HG02642 (cell line): ENCODE measurements at regions not wholly inside any gene's neighbourhood (a gene's known extent, or its start where the extent isn't known, plus 50 kb on each side); places are given as distances from the start of the nearest gene placed in this dataset.
"Not testable (repeated sequence)": the region's sequence is repeated elsewhere in the genome, so short reads cannot be mapped to it uniquely, and the experiment has no call there.

Experiments used
- ATAC-seq: cut with Tn5 transposase; IDR thresholded peaks from one replicate; pipeline ENCODE4 v1.9.1; 2021; ENCODE audit warnings: mild to moderate bottlenecking; ENCODE audit not compliant: unreplicated experiment, poor library complexity

DNA sequence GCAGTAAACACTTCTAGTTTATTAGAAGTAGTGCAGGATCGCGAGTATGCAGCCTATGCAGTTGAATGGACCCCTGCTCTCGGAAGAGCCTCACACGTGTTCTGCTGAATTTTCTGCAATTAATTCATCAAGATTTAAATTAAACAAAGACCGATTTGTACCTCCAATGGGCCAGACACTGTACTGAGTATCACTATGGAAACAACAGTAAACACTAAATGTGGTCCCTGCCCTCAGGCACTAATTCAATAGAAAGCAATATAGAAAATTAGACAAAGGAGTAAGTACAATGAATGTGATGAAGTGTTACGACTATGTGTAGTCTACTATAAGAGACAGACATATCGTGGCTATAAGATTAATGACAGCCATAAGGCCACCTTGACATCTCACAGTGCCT lies 740.3 kb upstream of the FRG1 start:
- ATAC-seq, result no peak

DNA sequence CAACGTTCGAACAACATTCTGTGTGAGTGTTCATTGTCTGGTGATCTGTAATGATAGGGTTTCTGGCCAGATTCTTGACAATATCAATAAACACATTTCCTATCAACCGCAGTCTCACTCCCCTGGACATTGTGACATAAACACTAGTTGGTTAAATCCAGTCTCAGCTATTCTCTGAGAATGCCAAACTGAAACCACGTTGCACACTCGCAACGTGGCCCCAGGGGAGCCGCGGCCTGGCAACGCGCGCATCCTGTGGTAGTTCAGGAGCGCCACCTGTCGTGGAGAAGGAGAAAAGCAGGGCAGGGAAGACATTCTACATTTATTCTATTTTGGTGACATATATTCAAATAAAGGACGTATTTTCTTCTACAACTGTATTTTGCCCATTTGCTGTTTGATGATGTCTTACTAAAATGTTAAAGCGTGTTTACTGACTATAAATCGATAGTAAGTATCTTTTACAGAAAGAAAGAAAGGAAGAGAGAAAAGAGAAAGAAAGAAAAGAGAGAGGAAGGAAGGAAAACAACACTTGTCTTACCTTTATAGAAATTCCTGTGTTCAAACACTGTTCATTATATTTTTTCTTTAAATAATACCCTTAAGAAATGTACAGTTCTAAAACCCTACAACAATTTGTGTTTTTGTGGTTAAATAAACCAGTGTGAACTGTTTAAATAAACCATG lies 738.3 kb upstream of the FRG1 start:
- peak; percentile 72 for ATAC-seq

DNA sequence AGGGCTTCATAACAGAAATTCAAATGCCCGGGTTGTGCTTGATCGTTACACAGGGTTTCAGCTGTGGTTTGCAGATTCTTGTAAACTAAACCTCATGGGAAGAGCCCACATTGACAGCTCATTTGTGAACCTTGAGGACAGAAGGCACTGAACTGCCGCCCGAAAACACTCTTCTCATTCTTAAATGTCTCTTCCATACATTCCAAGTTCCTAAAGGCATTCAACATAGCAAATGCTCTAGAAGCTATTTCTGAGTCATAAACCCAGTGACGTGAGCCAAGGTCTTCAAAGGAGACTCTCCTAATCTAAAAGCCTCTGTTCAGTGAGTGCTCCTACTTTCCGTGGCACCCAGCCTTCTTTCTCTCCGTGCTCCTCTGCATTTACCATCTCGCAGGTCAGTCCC lies 737.8 kb upstream of the FRG1 start:
- no peak for ATAC-seq

DNA sequence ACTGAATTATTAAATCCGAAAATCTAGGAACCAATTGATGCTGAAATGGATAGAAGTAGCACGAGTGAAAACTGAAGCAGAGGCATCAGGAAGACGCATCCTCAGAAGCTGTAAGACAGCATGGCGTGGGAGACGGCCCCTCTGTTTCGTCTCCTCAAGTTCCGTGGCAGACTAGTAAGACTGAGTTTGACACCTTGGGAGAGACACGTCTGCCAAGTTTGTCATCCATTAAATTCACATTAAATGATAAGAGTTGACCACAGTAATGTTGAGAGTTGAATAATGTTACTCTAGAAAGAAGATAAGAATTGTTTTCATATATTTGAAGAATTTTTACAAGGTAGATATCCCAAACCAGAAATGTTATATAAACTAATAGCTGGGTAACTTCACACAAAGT lies 736.1 kb upstream of the FRG1 start:
- no peak for ATAC-seq

DNA sequence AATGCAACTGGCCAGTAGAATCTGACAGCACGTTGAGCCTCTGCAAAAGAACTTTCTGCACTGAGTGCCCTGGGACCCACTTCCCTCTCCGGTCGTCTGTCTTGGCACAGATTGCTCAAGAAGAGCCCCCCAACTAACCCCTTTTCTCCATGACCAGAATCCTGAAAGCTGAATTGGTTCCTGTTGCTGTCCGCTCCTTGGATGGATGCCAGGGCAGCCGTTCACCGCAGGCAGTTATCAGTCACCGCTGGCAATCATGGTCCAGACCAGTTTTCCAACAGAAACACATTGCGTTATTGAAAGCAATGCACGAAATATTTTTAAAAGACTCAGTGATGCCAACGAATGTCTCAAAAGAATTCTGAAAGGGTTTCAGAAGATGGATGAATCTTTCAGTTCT lies 733.7 kb upstream of the FRG1 start:
- no peak for ATAC-seq

DNA sequence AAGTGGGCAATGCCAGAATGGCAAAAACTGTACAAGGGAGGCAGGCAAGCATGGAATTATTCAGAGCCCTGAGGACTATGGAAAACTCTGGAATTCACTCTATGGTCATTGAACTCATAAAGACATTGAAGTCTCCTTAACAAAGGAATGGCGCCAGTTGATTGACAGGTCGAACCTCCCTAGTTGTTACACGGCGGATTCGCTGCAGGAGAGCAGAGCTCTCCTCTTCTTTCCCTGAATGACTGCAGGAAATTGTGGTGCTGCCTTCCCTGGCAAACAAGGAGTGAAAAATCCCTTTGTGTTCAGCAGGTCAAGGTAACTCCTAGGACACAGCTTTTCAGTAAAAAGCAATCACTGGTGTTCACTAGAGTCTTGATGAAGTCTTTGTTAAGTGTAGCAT lies 732.8 kb upstream of the FRG1 start:
- no peak for ATAC-seq

DNA sequence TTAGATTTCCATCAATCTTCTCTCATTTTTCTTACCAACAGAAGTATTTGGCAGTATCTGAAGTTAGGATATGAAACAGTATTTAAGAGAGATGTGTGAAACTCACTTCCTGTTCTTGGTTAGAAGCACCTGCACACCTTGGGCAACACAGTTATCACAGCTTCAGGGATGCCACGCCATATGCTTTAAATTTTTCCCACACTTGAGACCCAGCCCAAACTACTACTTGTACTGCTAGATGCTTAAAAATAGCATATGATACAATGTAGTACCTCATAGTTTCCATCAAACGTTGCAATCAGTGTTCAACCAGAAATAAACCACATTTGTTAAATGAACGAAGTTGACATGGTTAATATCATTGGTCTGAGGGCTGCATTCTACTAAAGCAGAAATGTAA lies 725.1 kb upstream of the FRG1 start:
- ATAC-seq, result no peak

DNA sequence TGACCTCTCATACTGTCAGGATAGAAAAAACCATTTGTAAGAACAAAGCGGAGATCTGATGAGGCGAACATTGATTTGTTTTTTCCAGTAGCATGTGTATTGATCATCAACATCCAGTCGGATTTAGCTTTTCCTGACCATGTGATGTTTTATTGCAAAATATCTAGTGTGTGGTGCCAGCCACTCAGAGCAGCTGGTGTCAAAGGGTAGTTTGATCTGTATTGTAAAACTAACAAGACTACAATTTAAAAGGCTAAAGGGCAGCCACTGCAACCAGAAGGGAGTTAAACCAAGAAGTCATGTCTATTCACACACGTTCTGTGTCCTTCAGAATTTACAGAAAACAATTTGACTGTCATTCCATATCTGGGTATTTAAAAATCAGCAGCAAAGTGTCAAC lies 719.0 kb upstream of the FRG1 start:
- no peak for ATAC-seq

DNA sequence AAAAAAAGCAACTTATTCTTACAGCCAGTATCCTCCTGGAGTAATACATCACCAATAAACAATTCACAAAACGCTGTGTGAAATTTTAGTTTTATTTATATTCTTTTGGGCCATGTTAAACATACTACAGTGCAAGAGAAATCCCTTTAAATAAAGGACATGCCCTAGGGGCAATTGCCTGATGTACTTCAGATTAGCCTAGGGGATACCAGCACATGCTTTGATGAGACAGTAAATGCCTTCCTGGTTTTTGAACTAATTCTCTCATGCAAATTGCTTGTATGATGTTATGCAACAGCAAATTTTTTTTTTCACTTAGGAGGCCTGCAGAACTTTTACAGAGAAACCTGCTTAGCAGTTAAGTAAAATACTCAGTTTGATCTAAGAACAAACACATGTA lies 711.9 kb upstream of the FRG1 start:
- no peak for ATAC-seq

DNA sequence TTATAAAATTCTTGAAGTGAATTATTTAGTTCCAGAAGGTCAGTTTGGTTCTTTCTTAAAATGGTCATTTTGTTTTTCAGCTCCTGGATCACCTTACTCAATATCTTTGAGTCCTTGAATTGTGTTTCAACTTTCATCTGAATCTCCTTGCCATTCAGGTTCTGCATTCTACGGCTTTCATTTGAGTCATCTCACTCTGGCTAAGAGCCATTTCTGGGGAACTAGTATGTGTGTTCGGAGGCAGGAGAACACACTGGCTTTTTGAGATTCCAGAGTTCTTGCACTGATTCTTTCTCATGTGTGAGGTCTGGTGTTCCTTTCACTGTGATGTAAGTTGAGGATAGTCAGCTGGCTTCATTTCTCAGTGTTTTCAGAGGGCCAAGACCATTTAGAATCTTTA lies 708.4 kb upstream of the FRG1 start:
- ATAC-seq, result no peak

DNA sequence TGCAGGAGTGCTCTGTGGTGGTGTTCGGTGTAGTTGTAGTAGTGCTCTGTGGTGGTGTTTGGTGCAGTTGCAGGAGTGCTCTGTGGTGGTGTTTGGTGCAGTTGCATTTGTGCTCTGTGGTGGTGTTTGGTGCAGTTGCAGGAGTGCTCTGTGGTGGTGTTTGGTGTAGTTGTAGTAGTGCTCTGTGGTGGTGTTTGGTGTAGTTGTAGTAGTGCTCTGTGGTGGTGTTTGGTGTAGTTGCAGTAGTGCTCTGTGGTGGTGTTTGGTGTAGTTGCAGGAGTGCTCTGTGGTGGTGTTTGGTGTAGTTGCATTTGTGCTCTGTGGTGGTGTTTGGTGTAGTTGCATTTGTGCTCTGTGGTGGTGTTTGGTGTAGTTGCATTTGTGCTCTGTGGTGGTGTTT lies 706.9 kb upstream of the FRG1 start:
- not testable (repeated sequence) for ATAC-seq

DNA sequence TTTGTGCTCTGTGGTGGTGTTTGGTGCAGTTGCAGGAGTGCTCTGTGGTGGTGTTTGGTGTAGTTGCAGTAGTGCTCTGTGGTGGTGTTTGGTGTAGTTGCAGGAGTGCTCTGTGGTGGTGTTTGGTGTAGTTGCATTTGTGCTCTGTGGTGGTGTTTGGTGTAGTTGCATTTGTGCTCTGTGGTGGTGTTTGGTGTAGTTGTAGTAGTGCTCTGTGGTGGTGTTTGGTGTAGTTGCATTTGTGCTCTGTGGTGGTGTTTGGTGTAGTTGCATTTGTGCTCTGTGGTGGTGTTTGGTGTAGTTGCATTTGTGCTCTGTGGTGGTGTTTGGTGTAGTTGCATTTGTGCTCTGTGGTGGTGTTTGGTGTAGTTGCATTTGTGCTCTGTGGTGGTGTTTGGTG lies 705.7 kb upstream of the FRG1 start:
- not testable (repeated sequence) for ATAC-seq

DNA sequence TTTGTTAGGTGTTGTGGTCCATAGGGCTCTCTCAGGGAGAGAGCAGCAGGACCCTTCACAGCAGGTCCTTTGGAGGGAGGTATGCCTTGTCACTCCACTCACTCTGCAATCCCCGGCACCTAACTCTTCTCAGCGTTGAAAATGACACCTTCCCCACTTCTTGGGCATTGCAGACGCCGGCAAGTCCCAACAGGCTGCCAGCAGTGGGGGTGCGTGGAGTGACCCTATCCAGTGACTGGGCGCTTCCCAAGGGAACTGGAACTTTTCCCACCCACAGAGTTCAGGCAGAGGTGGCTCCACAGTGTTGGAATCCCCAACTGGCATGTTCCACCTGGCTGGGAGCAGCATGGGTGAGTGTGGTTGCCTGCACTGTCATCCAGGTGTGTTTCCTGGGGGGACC lies 705.1 kb upstream of the FRG1 start:
- no peak for ATAC-seq

DNA sequence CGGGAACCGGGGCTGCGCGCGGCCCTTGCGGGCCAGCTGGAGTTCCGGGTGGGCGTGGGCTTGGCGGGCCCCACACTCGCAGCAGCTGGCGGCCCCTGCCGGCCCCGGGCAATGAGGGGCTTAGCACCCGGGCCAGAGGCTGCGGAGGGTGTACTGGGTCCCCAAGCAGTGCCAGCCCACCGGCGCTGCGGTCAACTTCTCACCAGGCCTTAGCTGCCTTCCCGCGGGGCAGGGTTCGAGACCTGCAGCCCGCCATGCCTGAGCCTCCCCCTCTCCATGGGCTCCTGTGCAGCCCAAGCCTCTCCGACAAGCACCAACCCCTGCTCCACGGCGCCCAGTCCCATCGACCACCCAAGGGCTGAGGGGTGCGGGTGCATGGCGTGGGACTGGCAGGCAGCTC lies 704.4 kb upstream of the FRG1 start:
- not testable (repeated sequence) for ATAC-seq

DNA sequence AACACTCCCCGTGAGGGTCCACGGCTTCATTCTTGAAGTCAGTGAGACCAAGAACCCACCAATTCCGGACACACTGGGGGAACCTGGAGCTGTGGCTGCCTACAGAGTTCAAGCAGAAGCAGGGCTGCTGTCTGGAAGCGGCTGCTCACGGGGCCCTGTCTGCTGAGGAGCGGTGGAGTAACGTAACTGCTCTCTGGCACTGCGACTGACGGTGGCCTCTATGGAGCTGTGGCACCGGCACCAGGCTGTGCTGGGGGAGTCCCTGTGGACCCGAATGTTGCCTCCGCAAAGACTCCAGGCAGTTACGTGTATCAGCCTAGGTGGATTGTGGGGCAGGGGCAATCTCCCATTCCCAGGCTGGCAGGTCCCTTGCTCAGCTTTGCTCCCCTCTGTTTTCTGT lies 703.3 kb upstream of the FRG1 start:
- ATAC-seq, result no peak

DNA sequence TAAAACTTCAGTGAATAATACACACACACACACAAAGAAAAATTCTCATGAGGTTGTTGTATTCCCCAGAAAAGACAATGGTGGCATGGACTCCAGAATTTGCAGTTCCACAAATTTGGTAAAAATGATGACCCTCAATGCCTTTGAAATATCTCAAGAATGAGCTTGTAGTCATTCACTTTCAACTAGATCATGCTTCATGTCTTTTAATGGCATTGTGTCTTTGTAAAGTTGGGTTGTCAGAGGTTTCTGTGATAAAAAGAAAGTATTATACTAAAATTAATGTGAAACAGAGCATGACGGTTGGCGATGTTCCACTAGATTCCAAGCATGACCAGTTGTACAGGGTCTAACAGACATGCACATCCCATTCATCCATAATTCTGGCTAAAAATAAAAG lies 685.0 kb upstream of the FRG1 start:
- ATAC-seq, result no peak

DNA sequence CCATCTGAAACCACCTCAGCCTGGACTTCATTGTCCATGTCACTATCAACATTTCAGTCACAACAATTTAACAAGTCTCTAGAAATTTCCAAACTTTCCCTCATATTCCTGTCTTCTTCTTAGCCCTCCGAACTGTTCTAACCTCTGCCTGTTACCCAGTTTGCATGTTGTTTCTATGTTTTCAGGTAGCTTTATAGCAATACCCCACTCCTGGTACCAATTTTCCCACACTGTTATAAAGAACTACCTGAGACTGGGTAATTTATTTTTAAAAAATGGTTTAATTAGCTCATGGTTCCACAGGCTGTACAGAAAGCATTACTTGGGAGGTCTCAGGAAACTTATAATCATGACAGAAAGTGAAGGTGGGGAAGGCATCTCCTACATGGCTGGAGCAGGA lies 679.2 kb upstream of the FRG1 start:
- no peak for ATAC-seq

DNA sequence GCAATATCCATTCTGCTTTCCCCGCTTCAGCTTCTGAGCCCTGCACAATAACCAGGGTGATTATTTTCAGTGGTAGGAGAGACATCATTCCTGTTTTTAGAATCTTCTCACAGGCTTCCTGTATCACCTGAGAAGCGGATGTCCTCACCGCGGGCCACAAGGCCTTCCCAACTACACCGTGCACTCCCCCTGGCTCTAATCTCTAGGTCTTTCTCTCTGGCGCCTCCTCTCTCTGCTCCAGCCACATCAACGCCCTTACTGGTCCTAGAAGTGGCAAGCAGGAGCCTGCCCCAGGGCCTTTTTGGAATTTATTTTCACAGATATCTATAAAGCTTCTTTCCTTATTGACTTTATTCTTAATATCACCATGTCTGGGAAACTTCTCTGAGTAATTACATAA lies 675.2 kb upstream of the FRG1 start:
- no peak for ATAC-seq

DNA sequence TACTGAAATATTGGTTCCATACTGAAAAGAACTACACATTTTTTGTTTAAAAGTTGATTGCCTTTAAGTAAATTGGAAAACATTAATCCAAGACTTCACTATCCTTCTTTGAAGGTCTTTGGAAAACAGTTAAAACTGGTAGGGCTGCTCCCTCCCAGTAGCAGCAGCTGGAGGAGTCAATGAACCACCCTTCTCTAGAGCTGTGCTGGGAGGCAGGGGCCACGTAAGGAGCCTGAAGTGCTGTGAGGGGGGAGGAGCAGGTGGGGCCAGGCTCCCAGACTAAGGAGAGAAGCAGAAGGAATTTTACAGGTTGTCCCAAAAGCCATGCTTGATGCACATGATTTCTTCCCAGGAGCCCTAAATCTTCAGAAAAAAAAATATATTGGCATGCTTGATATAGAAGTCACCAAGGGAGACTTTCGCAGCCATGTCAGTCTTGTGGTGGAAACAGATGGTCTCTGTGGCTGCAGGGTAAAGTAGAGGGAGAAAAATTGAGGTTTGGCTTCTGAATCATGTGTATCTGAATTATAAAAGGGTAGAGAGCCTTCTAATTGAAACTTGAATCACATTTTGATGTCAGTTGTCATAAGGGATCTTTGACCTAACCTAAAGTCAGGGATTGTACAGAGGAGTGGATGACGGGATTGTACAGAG lies 673.2 kb upstream of the FRG1 start:
- no peak for ATAC-seq

DNA sequence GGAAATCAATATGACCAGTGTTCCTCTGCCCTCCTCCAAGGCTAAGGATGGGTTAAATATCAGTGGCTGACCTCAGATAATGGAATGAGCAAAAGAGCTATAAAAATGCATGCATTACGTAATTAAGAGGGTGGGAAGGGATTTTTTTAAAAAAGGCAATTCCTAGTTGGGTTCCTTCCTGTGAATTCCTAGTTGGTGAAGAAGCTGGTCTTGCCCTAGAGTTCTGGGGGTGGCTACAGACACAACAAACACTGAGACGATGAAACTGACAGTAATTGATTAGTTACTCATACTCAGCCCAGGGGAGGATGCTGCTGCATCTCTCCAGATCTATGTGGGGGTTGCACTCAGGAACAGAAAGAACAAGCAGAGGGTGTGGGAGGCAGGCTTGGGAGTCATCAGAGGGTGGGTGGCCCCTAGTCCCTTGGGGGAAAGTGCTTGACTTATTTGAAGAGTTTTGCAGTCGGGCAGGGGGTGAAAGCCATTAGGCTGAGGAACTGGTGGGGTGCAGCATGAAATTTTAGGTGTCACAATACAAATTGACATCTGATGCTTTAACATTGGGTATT lies 662.0 kb upstream of the FRG1 start:
- ATAC-seq, result no peak

DNA sequence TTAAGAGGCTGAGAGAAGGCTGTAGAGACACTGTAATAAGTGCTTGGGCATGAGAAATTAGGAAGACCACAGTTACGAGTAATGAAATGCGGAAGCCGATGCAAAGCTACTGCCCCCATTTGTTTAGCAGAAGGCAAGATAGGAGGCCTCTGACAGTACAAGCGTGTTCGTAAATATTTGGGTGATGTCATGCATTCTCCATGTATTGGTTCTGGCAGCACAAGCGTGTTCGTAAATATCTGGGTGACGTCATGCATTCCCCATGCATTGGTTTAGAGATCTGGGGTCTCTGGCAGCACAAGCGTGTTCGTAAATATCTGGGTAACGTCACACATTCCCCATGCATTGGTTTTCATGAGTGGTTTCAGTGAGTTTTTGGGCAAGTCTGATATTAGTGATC lies 661.5 kb upstream of the FRG1 start:
- ATAC-seq, result no peak

DNA sequence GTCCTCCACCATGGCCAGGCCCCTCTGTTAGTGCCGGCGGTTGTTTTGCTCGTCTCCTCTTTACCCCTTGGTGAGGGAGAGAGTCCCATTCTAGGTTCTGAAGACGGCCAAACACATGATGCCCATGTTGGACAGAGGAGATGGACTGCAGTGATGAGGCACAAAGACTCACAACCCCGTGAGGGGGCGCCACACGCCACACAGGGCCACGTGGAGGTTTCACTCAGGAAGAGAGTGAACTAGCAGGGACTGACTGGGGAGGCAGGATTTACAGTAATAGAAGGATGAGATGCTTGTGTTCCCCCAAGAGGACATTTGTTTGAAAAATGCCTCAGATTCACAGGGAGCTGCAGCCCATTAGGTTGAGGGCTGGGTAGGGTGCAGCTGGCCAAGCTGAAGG lies 655.3 kb upstream of the FRG1 start:
- no peak for ATAC-seq
